Naive thymus-derived CD4-positive, alpha-beta T cell (primary cell): ENCODE measurements at regions not wholly inside any gene's neighbourhood (a gene's known extent, or its start where the extent isn't known, plus 50 kb on each side); places are given as distances from the start of the nearest gene placed in this dataset.
"Not testable (repeated sequence)": the region's sequence is repeated elsewhere in the genome, so short reads cannot be mapped to it uniquely, and the experiment has no call there.

Source experiments
- ATAC-seq: fragments of 150-1000 bp; cut with Tn5 transposase; 2 replicates; pipeline ENCODE4 v1.10.0; 2021; ENCODE audit warnings: mild to moderate bottlenecking, moderate library complexity
- CTCF ChIA-PET: fragments of 350-600 bp; sonication (Branson Sonifier 250); formaldehyde crosslinking; loops from one replicate; lab custom pipeline; 2021; ENCODE audit warnings: antibody characterized with exemption; lab: Charles Lee
- POLR2A ChIA-PET: fragments of 350-600 bp; sonication (Branson Sonifier 250); formaldehyde crosslinking; loops from one replicate; lab custom pipeline; 2021; ENCODE audit warnings: antibody characterized with exemption, inconsistent platforms; lab: Charles Lee
- DNase-seq, 9 donors: peaks; one replicate each; pipeline versions ENCODE4 v3.0.0 to v3.0.0-alpha.2; 2020 to 2022; ENCODE audit warnings: mixed read lengths in 1 of 9
- H3K27ac ChIP-seq: one replicate; pipeline ENCODE4 v1.7.0; 2013; ENCODE audit warnings: mild to moderate bottlenecking, low read depth, low read length, moderate library complexity
- H3K27me3 ChIP-seq, 2 donors: one replicate each; pipeline ENCODE4 v1.7.0; 2013; ENCODE audit warnings: low read length in 2 of 2, mild to moderate bottlenecking in 2 of 2, moderate library complexity in 2 of 2; ENCODE audit not compliant: control insufficient read depth in 2 of 2, insufficient read depth in 2 of 2
- H3K36me3 ChIP-seq, 3 experiments: 1 replicate in 2 of 3; 2 replicates in 1 of 3; pipeline ENCODE4 v1.7.0; 2013; ENCODE audit warnings: low read length in 3 of 3, mild to moderate bottlenecking in 3 of 3, moderate library complexity in 1 of 3; ENCODE audit not compliant: insufficient read depth in 3 of 3, control insufficient read depth in 2 of 3
- H3K4me1 ChIP-seq, 2 donors: one replicate each; pipeline ENCODE4 v1.7.0; 2013; ENCODE audit warnings: low read length in 2 of 2, mild to moderate bottlenecking in 2 of 2, moderate library complexity in 1 of 2; ENCODE audit not compliant: control insufficient read depth in 2 of 2, insufficient read depth in 2 of 2
- H3K4me3 ChIP-seq: 2 replicates; pipeline ENCODE4 v1.7.0; 2013; ENCODE audit warnings: mild to moderate bottlenecking, low read length
- H3K9me3 ChIP-seq, 3 experiments: 1 replicate in 2 of 3; 2 replicates in 1 of 3; pipeline ENCODE4 v1.7.0; 2013; ENCODE audit warnings: low read length in 3 of 3; ENCODE audit not compliant: control insufficient read depth in 2 of 3
- H3K27ac Mint-ChIP-seq, 9 donors: one replicate each; pipeline ENCODE4 v1.8.0; 2020 to 2022; ENCODE audit warnings: mixed read lengths in 9 of 9, mild to moderate bottlenecking in 8 of 9, moderate library complexity in 5 of 9, inconsistent platforms in 2 of 9
- H3K27me3 Mint-ChIP-seq, 5 donors: one replicate each; pipeline ENCODE4 v1.8.0; 2021 to 2022; ENCODE audit warnings: mixed read lengths in 5 of 5, mild to moderate bottlenecking in 1 of 5
- H3K36me3 Mint-ChIP-seq, 5 donors: one replicate each; pipeline ENCODE4 v1.8.0; 2020 to 2022; ENCODE audit warnings: mixed read lengths in 5 of 5, mild to moderate bottlenecking in 3 of 5, inconsistent platforms in 1 of 5
- H3K4me1 Mint-ChIP-seq, 7 donors: one replicate each; pipeline ENCODE4 v1.8.0; 2020 to 2022; ENCODE audit warnings: mixed read lengths in 7 of 7, mild to moderate bottlenecking in 3 of 7, inconsistent platforms in 1 of 7
- H3K4me3 Mint-ChIP-seq, 10 donors: one replicate each; pipeline ENCODE4 v1.8.0; 2020 to 2022; ENCODE audit warnings: mild to moderate bottlenecking in 10 of 10, mixed read lengths in 10 of 10, moderate library complexity in 6 of 10, inconsistent platforms in 2 of 10
- H3K9me3 Mint-ChIP-seq, 11 donors: one replicate each; pipeline ENCODE4 v1.8.0; 2020 to 2022; ENCODE audit warnings: mixed read lengths in 11 of 11, mild to moderate bottlenecking in 4 of 11, inconsistent platforms in 1 of 11, moderate library complexity in 1 of 11
- intact Hi-C, 2 donors: fragments of 100-400 bp; cut with micrococcal nuclease; formaldehyde crosslinking; loops; one replicate each; pipeline ENCODE4 v1.15.1; 2023

DNA sequence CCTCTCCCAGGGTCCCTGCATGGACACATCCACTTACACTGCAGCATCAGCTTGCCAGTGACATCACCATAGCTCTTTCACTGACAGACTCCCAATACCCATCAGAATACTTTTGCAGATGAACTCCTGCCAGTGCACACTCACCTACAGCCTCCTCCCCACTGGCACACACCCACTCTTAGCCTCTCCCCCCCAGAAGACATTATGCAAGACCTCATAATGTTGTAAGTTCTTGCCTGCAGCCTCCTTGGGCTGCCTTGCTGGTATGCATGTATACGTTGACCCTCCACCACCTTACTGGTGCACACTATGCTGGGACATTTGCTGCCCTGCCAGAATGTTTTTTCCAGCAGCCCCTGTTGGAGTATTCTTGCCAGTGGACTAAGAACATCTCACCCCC lies 324.2 kb downstream of the AEBP2 start:
- intact Hi-C loops, result no loop called here
- Histone ChIP-seq H3K36me3 (no peaks in the 10 kb centered on the region), H3K27ac (no peak overlapping the region), H3K4me3 (no peak overlapping the region), H3K27me3 (no peaks in the 10 kb centered on the region), H3K9me3 (no peaks in the 10 kb centered on the region), H3K4me1 (no peaks in the 10 kb centered on the region)
- ChIA-PET CTCF (interaction anchor here (0.5 kb wide), 1 partner anchor 181 kb away, joined by 3 read pairs; no protein-coding TSS in a partner anchor), POLR2A (no interaction called here)
- ATAC-seq, result no peak
- H3K4me3 Mint-ChIP-seq, result no peak overlapping the region
- H3K4me1 Mint-ChIP-seq, result peaks cover 0 to 2% (median 0%) of the 10 kb centered on the region in 7 donors
- peaks cover 2 to 34% (median 13%) of the 10 kb centered on the region in 11 donors for H3K9me3 Mint-ChIP-seq
- H3K27me3 Mint-ChIP-seq, result peaks cover 0 to 15% (median 6%) of the 10 kb centered on the region in 5 donors
- peaks cover 0 to 3% (median 0%) of the 10 kb centered on the region in 5 donors for H3K36me3 Mint-ChIP-seq
- no peak overlapping the region for H3K27ac Mint-ChIP-seq
- no peak for DNase-seq

DNA sequence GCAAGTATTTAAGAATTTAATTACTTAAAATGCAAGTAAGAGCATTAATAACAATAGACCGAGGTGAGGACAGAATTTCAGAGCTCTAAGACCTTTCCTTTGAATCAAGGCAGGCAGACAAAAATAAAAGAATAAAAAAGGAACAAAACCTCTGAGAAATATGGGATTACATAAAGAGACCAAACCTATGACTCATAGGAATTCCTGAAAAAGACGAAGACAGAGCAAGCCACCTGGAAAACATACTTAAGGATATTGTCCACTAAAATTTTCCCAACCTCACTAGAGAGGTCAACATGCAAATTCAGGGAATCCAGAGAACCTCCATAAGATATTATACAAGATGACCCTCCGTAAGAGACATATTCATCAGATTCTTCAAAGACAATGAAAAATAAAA lies 325.1 kb downstream of the AEBP2 start:
- peaks cover 0 to 2% (median 0%) of the 10 kb centered on the region in 7 donors for H3K4me1 Mint-ChIP-seq
- no peaks in the 10 kb centered on the region for H3K27me3 ChIP-seq
- no peaks in the 10 kb centered on the region for H3K36me3 ChIP-seq
- DNase-seq, result no peak
- no peak overlapping the region for H3K27ac ChIP-seq
- no peak overlapping the region for H3K27ac Mint-ChIP-seq
- peaks cover 2 to 37% (median 13%) of the 10 kb centered on the region in 11 donors for H3K9me3 Mint-ChIP-seq
- ChIA-PET CTCF (interaction anchor here (0.7 kb wide), 1 partner anchor 25 kb away, joined by 3 read pairs; no protein-coding TSS in a partner anchor), POLR2A (no interaction called here)
- no peak overlapping the region for H3K4me3 Mint-ChIP-seq
- intact Hi-C loops, result no loop called here
- H3K4me1 ChIP-seq, result no peaks in the 10 kb centered on the region
- H3K36me3 Mint-ChIP-seq, result peaks cover 0 to 2% (median 0%) of the 10 kb centered on the region in 5 donors
- H3K4me3 ChIP-seq, result no peak overlapping the region
- no peaks in the 10 kb centered on the region for H3K9me3 ChIP-seq
- no peak for ATAC-seq
- H3K27me3 Mint-ChIP-seq, result peaks cover 0 to 15% (median 3%) of the 10 kb centered on the region in 5 donors

DNA sequence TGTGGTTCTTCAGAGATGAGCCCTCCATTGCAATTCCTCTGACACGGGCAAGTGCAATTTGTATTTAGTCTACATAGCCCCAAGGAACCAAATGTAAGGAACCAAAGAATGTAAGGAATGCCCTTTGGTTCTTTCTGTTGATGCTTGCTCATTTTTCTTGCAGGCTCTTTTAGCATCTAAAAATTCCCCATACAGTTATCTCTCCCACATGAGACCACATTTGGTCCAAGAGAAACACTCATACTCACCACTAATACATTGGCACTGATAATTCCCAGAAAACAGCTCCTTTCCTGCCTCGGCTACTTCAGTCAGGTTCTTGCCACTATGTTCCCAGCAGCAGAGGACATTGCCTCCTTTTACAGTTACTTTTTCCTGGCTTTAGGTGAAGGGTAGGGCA lies 332.6 kb downstream of the AEBP2 start:
- Mint-ChIP-seq H3K36me3 (no peaks in the 10 kb centered on the region), H3K4me3 (no peak overlapping the region), H3K9me3 (peaks cover 0 to 18% (median 13%) of the 10 kb centered on the region in 11 donors), H3K4me1 (no peaks in the 10 kb centered on the region), H3K27me3 (peaks cover 0 to 2% (median 0%) of the 10 kb centered on the region in 5 donors), H3K27ac (no peak overlapping the region)
- ATAC-seq (no peak), DNase-seq (no peak)
- Histone ChIP-seq H3K27me3 (no peaks in the 10 kb centered on the region), H3K4me1 (no peaks in the 10 kb centered on the region), H3K9me3 (no peaks in the 10 kb centered on the region), H3K27ac (no peak overlapping the region), H3K4me3 (no peak overlapping the region), H3K36me3 (no peaks in the 10 kb centered on the region)
- POLR2A ChIA-PET, result no interaction called here
- intact Hi-C loops, result no loop called here
- CTCF ChIA-PET, result no interaction called here

DNA sequence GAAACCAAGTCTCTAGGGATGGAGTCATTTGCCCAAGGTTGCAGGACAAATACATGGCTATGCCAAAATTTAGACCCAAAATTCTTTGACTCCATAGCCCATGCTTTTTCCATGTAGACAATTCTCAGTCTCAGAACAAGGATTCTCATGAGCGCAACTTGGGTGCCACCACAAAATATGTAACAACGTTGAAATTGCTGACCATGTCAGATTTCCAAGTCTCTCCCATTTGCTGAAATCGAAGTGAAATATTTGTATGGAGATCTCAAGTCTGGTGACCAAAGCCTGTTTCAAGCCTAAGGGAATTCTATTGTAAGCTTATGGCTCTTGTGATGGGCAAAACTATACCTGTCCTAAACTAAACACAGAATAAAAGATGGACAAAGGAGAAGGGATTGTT lies 333.5 kb downstream of the AEBP2 start:
- no peaks in the 10 kb centered on the region for H3K36me3 Mint-ChIP-seq
- Histone ChIP-seq H3K36me3 (no peaks in the 10 kb centered on the region), H3K4me3 (no peak overlapping the region), H3K27ac (no peak overlapping the region), H3K27me3 (no peaks in the 10 kb centered on the region), H3K4me1 (no peaks in the 10 kb centered on the region), H3K9me3 (no peaks in the 10 kb centered on the region)
- intact Hi-C loops, result no loop called here
- no peak for DNase-seq
- no peak for ATAC-seq
- no peaks in the 10 kb centered on the region for H3K4me1 Mint-ChIP-seq
- H3K4me3 Mint-ChIP-seq, result no peak overlapping the region
- ChIA-PET CTCF (interaction anchor here (0.6 kb wide), 1 partner anchor 948 kb away, joined by 6 read pairs; no protein-coding TSS in a partner anchor), POLR2A (no interaction called here)
- peaks cover 0 to 2% (median 0%) of the 10 kb centered on the region in 5 donors for H3K27me3 Mint-ChIP-seq
- H3K9me3 Mint-ChIP-seq, result peaks cover 0 to 17% (median 9%) of the 10 kb centered on the region in 11 donors
- no peak overlapping the region for H3K27ac Mint-ChIP-seq

DNA sequence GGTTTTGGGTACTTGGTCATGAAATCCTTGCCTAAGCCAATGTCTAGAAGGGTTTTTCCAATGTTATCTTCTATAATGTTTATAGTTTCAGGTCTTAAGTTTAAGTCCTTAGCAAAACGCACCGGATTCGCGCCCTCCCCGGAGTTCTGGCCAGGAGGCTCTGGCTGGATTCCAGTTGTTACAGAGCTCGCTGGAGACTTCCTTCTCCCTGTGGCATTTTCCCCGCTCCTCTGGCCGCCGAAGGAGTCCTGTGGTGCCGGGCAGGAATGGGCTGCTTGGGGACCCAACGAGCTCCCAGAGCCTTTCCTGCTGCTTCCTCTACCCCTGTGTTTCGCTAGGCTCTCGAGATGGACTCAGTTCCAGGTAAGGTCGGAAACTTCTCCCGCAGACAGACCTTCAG lies 335.9 kb downstream of the AEBP2 start:
- Mint-ChIP-seq H3K4me1 (no peaks in the 10 kb centered on the region), H3K27me3 (peaks cover 0 to 11% (median 6%) of the 10 kb centered on the region in 5 donors), H3K27ac (no peak overlapping the region), H3K9me3 (peaks cover 0 to 17% (median 7%) of the 10 kb centered on the region in 11 donors), H3K4me3 (no peak overlapping the region), H3K36me3 (no peaks in the 10 kb centered on the region)
- ChIA-PET CTCF (no interaction called here), POLR2A (no interaction called here)
- Histone ChIP-seq H3K9me3 (no peaks in the 10 kb centered on the region), H3K27me3 (no peaks in the 10 kb centered on the region), H3K27ac (no peak overlapping the region), H3K4me3 (no peak overlapping the region), H3K36me3 (no peaks in the 10 kb centered on the region), H3K4me1 (no peaks in the 10 kb centered on the region)
- no peak for ATAC-seq
- intact Hi-C loops, result no loop called here
- no peak for DNase-seq

DNA sequence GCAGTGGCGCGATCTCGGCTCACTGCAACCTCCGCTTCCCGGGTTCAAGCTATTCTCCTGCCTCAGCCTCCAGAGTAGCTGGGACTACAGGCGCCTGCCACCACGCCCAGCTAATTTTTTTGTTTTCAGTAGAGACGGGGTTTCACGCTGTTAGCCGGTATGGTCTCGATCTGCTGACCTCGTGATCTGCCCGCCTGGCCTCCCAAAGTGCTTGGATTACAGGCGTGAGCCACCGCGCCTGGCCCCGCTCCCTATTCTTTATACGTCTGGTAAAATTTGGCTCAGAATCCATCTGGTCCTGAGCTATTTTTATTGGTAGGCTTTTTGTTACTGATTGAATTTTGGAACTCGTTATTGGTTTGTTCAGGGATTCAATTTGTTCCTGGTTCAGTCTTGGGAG lies 336.7 kb downstream of the AEBP2 start:
- H3K27ac ChIP-seq, H3K27ac Mint-ChIP-seq, DNase-seq, H3K27me3 ChIP-seq, H3K36me3 Mint-ChIP-seq, H3K4me1 Mint-ChIP-seq, POLR2A ChIA-PET, CTCF ChIA-PET, H3K9me3 ChIP-seq, H3K36me3 ChIP-seq, H3K4me1 ChIP-seq, H3K4me3 ChIP-seq, intact Hi-C loops, ATAC-seq, H3K4me3 Mint-ChIP-seq: not testable (repeated sequence)
- Mint-ChIP-seq H3K9me3 (peaks cover 0 to 17% (median 7%) of the 10 kb centered on the region in 11 donors), H3K27me3 (peaks cover 0 to 11% (median 6%) of the 10 kb centered on the region in 5 donors)

DNA sequence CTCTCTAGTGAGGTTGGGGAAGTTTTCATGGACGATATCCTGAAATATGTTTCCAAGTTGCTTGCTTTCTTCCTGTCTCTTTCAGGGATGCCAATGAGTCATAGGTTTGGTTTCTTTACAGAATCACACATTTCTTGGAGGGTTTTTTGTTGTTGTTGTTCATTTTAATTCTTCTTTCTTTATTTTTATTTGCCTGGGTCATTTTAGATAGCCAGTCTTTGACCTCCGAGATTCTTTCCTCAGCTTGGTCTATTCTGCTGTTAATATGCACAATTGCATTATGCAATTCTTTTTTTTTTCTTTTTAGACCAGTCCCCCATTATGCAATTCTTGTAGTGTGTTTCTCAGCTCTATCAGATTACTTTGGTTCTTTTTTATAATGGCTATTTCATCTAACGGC lies 338.9 kb downstream of the AEBP2 start:
- H3K4me1 Mint-ChIP-seq, result no peaks in the 10 kb centered on the region
- Histone ChIP-seq H3K27ac (no peak overlapping the region), H3K4me3 (no peak overlapping the region), H3K36me3 (no peaks in the 10 kb centered on the region), H3K4me1 (no peaks in the 10 kb centered on the region), H3K27me3 (no peaks in the 10 kb centered on the region), H3K9me3 (no peaks in the 10 kb centered on the region)
- ChIA-PET POLR2A (no interaction called here), CTCF (no interaction called here)
- DNase-seq (no peak), ATAC-seq (no peak)
- peaks cover 0 to 18% (median 12%) of the 10 kb centered on the region in 11 donors for H3K9me3 Mint-ChIP-seq
- intact Hi-C loops, result no loop called here
- H3K27ac Mint-ChIP-seq, result no peak overlapping the region
- peaks cover 0 to 11% (median 6%) of the 10 kb centered on the region in 5 donors for H3K27me3 Mint-ChIP-seq
- H3K4me3 Mint-ChIP-seq, result no peak overlapping the region
- H3K36me3 Mint-ChIP-seq, result no peaks in the 10 kb centered on the region
